NCI-H2107 treated with DMSO at 0.1 percent for 48 hours (cell line): ENCODE measurements at regions not wholly inside any gene's neighbourhood (a gene's known extent, or its start where the extent isn't known, plus 50 kb on each side); places are given as distances from the start of the nearest gene placed in this dataset.
"Not testable (repeated sequence)": the region's sequence is repeated elsewhere in the genome, so short reads cannot be mapped to it uniquely, and the experiment has no call there.

Experiments
- DNase-seq: peaks from one replicate; lab custom pipeline; 2025; ENCODE audit not compliant: unreplicated experiment; lab: John Stamatoyannopoulos, UW

GRCh38 chr6:786946-787763 is 94.2 kb upstream of the EXOC2 start:
- no peak for DNase-seq

GRCh38 chr6:783966-784735 is 91.2 kb upstream of the EXOC2 start:
- no peak for DNase-seq

GRCh38 chr6:782141-782540 is 89.2 kb upstream of the EXOC2 start:
- DNase-seq = no peak

- no peak for DNase-seq
These were observed 88.5 kb upstream of the EXOC2 start for GRCh38 chr6:781350-781961.

- DNase-seq = no peak
These were observed 87.8 kb upstream of the EXOC2 start for GRCh38 chr6:780706-781105.

GRCh38 chr6:776951-777350 is 84.0 kb upstream of the EXOC2 start:
- DNase-seq = no peak

- no peak for DNase-seq
These were observed 83.6 kb upstream of the EXOC2 start for GRCh38 chr6:776528-776931.

- DNase-seq = no peak
These were observed 82.9 kb upstream of the EXOC2 start for GRCh38 chr6:775863-776262.

- DNase-seq = not testable (repeated sequence)
These were observed 78.7 kb upstream of the EXOC2 start for GRCh38 chr6:771683-772082.

GRCh38 chr6:767755-768512 is 75.0 kb upstream of the EXOC2 start:
- no peak for DNase-seq

- no peak for DNase-seq
These were observed 73.7 kb upstream of the EXOC2 start for GRCh38 chr6:766625-767024.

- no peak for DNase-seq
These were observed 69.1 kb upstream of the EXOC2 start for GRCh38 chr6:761997-762396.

- no peak for DNase-seq
These were observed 68.3 kb upstream of the EXOC2 start for GRCh38 chr6:760982-761955.

GRCh38 chr6:759729-760128 is 66.8 kb upstream of the EXOC2 start:
- no peak for DNase-seq

- DNase-seq = no peak
These were observed 63.3 kb upstream of the EXOC2 start for GRCh38 chr6:756224-756623.

GRCh38 chr6:754202-754601 is 61.3 kb upstream of the EXOC2 start:
- DNase-seq = no peak

- no peak for DNase-seq
These were observed 60.5 kb upstream of the EXOC2 start for GRCh38 chr6:753486-753885.

GRCh38 chr6:752438-752837 is 59.5 kb upstream of the EXOC2 start:
- DNase-seq = no peak

GRCh38 chr6:751765-752164 is 58.8 kb upstream of the EXOC2 start:
- DNase-seq = no peak

- DNase-seq = no peak
These were observed 55.0 kb upstream of the EXOC2 start for GRCh38 chr6:747921-748320.
